Loucy (cell line): ENCODE measurements at regions not wholly inside any gene's neighbourhood (a gene's known extent, or its start where the extent isn't known, plus 50 kb on each side); places are given as distances from the start of the nearest gene placed in this dataset.

ENCODE experiments used
- EZH2phosphoT487 ChIP-seq: fragments of 200-600 bp; IDR thresholded peaks from 2 replicates; pipeline ENCODE4 v1.6.1; 2018; ENCODE audit warnings: antibody characterized with exemption, mild to moderate bottlenecking, moderate library complexity, borderline replicate concordance
- TF ChIP-seq, protein P1 (sequence below): fragments of 200-600 bp; sonication (generic); conservative IDR thresholded peaks from 2 replicates; pipeline ENCODE4 v1.5.1; 2014; ENCODE audit warnings: mild to moderate bottlenecking, antibody characterized with exemption, low read length

- TF ChIP-seq, protein P1, sequence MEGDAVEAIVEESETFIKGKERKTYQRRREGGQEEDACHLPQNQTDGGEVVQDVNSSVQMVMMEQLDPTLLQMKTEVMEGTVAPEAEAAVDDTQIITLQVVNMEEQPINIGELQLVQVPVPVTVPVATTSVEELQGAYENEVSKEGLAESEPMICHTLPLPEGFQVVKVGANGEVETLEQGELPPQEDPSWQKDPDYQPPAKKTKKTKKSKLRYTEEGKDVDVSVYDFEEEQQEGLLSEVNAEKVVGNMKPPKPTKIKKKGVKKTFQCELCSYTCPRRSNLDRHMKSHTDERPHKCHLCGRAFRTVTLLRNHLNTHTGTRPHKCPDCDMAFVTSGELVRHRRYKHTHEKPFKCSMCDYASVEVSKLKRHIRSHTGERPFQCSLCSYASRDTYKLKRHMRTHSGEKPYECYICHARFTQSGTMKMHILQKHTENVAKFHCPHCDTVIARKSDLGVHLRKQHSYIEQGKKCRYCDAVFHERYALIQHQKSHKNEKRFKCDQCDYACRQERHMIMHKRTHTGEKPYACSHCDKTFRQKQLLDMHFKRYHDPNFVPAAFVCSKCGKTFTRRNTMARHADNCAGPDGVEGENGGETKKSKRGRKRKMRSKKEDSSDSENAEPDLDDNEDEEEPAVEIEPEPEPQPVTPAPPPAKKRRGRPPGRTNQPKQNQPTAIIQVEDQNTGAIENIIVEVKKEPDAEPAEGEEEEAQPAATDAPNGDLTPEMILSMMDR = no peak
- TF ChIP-seq EZH2phosphoT487 = no peak
Measured at GRCh38 chr14:62357362-62357761, 595.1 kb downstream of the SNAPC1 start.
